ENCODE measurements at regions not wholly inside any gene's neighbourhood (a gene's known extent, or its start where the extent isn't known, plus 50 kb on each side); places are given as distances from the start of the nearest gene placed in this dataset.

DNA sequence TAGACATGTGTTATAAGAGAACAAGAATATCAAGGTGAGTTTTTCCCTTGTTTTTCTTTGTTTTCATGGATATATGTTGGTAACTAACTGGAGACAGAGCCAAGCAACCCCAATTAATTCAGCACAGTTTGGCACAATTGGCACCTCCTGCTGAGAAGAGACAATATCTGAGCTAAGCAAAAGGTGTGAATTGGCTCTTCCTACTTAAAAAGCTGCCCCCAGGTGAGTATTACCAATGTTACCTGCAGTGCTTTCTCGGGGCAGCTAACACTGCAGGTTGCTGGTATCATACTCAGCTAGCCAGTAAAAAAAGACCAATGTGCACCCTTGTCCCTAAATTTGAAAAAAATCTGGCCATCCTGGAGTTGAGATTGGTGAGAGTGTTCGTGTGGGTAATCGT lies 871.2 kb upstream of the TENM3 start:
- DNase-seq (ENCODE audit: low read depth) = no peak

GRCh38 chr4:181376058-181376457 lies 867.1 kb upstream of the TENM3 start:
- DNase-seq (ENCODE audit: low read depth) = no peak

- no peak for DNase-seq (ENCODE audit: low read depth)
Observed at GRCh38 chr4:181388061-181388460, 855.1 kb upstream of the TENM3 start.

DNA sequence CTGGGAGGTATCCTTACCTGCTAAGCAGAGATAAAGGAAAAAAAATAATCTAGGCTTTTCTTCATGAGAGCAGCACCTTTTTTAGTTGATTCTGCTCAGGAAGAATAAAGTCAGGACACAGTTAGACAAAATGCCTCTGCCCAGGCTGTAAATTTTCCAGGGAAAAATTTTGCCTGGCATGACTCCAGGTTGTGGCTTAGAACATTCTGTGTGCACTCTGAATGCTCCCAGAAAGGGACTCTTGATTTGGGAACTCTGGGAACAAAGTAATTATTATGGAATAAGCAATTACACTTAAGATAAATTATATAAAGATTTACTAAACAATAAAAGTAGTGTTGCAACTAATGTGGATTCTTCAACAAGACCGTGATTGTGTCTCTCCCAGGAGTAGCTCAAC lies 826.2 kb upstream of the TENM3 start:
- no peak for DNase-seq (ENCODE audit: low read depth)

DNA sequence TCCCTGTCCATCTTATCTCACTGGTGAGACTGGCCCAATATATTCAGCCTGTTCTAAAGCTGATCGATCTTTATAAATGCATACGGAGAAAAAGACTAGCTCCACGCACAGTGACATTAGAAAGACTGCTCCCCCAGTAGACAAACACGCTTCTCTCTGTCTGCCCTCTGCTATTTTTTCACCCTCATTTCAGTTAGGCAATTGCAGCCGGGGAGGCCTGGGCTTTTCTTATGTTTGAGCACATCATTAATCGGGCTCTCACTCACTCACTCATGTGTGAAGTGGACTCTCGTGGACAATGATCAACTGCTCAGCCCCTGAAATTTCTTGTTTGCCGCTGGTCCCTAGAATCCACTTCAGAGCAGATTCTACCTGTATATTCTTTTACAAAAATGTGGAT lies 824.7 kb upstream of the TENM3 start:
- DNase-seq (ENCODE audit: low read depth) = no peak

GRCh38 chr4:181420950-181421349 lies 822.3 kb upstream of the TENM3 start:
- no peak for DNase-seq (ENCODE audit: low read depth)

DNA sequence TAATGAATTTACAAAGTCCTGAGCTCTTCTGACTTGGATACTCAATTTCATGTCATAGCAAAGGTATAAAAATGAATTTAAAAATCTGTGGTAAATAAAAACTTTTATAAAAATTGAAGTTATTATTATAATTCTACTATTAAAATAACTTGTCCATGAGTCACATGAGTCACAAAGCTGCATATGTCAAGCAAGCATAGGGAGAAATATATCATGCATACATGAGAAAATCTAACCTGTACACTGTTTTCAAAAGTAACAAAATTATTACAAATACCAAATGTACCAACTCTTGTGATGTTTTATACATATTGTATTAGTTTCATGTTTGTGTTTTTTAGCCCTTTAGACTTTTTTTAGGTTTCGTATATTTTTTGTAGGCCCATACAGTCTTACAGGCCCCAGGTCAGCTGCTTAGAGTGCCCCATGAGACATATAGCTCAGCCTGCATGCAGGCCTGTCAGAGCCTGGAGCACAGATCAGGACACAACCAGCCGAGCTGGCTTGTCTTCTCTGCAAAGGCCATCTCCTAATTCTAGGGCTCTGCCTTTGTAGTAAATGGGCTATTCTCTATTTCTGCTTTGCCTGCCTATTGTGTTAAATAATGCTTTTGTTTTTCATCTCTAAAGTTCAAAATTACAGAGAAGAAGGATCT lies 818.7 kb upstream of the TENM3 start:
- DNase-seq (ENCODE audit: low read depth) = no peak

DNA sequence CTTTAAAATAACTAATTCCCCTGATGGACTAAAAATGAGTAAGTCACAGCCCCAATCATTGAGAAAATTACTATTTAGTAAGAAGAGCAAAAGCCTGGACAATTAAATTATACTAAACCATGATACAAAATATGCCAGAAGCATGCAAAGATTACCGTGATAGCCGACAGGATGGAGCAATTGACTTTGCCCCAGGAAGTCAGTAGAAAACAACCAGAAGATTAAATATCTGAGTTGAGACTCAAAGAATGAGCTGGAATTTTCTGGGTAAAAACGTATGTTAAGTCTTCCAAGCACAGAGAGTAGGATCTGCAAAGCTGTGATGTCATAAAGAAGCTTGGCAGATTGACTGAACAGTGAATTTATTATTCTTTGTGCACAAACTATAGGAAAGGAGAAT lies 816.1 kb upstream of the TENM3 start:
- DNase-seq (ENCODE audit: low read depth) = no peak

DNA sequence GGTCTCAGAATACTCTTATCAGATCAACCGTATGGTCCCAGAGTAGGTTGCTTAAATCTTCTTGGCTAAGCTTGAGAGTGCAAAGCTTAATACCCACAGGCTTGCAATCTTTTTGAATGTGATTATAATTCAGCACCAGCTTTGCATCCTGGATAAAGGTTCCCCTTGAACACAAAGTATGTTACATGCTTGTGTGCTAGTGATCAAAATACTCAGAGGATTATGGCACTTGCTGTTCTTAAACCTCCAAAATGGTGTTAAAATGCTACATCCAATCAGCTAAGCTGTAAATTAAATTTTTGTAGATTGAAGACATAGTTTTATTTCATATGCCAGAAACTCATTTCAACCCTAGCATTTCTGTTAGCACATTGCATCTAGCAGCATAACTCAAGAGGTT lies 812.2 kb upstream of the TENM3 start:
- no peak for DNase-seq (ENCODE audit: low read depth)

DNA sequence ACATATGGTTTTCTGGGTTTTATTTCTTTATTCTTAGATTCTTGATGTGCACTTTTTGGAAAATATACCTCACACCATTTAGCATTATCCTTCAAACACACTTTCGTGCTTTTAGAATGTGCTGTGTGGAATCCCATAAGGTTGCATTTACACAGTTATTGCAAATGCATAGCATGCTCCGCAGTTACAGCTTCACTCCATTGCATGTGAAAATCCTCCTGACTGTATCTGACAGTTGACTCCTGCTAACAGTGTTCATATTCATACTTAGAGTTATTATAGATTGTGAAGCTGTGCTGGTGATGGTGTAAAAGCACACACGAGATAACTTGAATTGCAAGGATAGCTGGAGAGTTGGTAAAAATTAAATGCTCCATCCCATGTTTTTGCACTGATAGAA lies 811.5 kb upstream of the TENM3 start:
- no peak for DNase-seq (ENCODE audit: low read depth)

- DNase-seq (ENCODE audit: low read depth) = no peak
Observed at GRCh38 chr4:181432335-181432734, 810.9 kb upstream of the TENM3 start.

DNA sequence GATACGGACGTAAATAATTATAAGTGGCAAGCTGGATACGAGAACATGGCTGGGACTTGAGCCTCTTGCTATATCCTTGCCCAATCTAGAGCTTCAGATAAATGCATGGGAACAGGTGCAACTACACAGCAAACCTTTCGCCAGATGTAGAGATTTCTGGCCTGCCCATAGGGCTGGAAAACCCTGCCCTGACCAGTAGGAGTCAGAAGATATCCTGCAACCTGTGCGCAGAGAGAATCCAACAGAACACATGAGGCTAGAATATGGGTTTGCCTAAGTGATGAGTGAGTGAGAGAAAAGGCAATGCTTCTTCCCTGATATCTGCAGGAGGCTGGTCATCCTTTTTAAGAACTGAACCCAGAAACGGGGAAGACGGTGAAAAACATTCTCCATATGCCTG lies 805.3 kb upstream of the TENM3 start:
- DNase-seq (ENCODE audit: low read depth) = no peak

DNA sequence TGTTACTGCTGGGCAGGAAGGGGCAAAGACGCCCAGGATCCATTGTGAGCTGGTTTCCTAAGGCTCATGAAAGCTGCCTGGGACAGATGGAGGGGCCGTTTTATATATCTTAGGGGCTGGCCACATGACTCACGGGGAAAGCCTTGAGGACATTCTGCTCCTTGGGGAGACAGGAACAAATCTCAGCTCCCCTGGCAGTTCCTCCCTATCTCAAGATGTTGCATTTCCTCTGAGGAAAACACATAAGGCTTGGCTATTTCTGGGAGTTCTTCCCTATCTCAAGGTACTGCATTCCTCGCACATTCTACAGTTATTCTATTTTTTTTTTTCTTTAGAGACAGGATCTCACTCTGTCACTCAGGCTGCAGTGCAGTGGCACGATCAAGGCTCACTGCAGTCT lies 804.6 kb upstream of the TENM3 start:
- DNase-seq (ENCODE audit: low read depth) = no peak

DNA sequence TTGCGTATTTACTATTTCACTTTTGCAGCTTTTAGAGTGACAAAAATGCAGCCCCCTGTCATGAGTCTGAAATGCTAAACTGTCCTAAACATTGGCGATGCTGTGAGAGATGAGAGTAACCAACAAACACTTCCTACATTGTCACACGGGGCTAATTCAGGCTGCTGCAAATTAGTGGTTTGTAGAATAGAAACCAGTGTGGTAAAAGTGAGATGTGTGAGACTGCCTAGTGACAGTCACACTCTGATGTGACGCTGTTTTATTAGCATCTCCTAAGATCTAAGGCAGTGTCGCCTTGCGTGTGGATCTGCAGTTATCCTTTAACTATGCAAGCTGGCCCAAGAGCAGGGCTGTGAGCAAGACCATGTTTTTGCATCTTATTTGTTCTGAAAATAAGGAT lies 800.2 kb upstream of the TENM3 start:
- no peak for DNase-seq (ENCODE audit: low read depth)

- no peak for DNase-seq (ENCODE audit: low read depth)
Observed at GRCh38 chr4:181465826-181466225, 777.4 kb upstream of the TENM3 start.

DNA sequence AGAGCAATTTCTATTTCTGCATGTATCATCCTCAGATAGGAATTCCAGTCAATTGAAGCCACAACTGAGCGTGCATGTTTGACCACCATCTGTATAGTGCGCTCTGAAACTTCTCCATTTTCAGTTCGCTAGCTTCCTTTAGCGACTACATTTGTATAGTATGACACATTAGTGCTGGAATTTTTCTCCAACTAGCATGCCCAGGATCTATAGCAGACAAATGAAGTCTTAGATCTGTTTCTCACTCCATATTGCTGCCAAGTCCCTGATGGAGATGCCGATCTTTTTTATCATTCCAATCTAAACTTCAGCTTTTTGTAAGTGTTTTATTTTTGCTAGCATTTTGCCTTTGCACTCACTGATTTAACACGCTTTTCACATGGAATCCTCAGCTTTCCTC lies 774.8 kb upstream of the TENM3 start:
- DNase-seq (ENCODE audit: low read depth) = no peak

DNA sequence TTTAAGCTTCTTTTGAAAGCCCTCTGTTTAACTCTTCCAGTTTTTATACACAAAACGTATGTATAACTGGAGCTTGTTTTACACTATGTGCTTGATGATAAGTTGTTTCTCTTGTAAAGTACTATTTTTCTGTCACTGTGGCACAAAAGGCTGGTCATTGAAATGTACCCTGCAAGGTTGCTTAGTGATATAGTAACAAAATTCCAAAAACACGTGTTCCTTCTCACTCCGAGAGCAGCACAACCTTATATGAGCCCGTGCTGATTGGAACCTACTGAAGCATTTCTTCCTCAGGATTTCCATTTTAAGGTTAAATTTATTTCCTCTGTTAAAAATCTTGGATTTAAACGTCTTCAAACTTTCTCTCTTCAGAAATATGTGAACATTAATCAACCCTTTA lies 772.9 kb upstream of the TENM3 start:
- DNase-seq (ENCODE audit: low read depth) = no peak

GRCh38 chr4:181475359-181475758 lies 767.8 kb upstream of the TENM3 start:
- DNase-seq (ENCODE audit: low read depth) = no peak

- DNase-seq (ENCODE audit: low read depth) = no peak
Observed at GRCh38 chr4:181475781-181476507, 767.3 kb upstream of the TENM3 start.

DNA sequence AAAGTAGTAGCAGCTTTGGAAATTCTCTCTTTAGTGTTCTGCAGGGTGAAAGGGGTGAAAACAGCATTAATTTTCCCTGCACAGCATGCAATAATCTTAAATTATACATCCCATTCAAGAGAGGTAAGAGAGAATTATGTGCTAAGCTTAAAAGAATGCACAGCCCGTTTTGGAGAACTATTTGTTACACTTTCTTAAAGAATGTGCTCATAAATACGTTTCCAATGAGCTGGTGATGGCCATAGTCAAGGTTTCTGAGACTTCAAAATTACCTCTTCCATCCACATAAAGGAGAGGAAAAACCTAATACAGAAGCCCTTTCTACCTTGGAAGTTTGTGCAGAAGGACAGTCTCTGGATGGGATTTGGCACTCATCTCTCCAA lies 766.7 kb upstream of the TENM3 start:
- no peak for DNase-seq (ENCODE audit: low read depth)

DNA sequence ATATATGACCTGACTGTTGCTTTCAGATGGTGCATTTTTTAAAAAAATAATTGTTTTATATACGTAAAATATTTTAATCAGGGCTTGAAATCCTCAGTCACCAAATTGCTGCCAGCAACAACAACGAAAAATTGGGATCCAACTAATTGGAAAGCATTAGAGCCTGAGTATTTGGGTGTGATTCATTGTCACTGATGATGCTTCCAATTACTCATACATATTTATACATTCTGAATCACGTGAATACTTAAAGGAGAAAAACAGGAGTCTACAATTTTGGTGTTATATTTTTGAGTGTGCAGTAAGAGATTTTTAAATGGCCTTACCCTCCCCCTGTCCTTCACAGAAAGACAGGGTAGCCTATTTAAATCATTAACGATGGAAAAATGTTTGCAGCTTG lies 765.6 kb upstream of the TENM3 start:
- DNase-seq (ENCODE audit: low read depth) = no peak

GRCh38 chr4:181478656-181479055 lies 764.5 kb upstream of the TENM3 start:
- DNase-seq (ENCODE audit: low read depth) = no peak

DNA sequence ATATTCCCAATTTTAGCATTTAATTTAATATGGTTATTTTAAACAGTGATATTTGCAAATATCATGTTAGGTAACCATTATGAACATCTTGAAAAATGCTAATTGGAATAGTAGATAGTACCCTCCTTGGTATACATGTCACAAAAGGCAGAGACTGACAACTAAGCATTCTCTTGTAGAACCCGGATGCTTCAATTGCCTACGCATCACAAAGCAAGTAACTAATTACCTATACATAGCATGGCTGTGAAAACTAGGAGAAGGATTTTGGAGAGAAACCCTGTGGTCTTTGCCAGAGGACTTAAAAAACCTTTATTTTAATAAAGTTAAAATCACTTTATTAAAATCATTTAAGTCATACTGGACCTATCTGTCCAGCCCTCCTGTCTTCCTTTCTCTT lies 764.1 kb upstream of the TENM3 start:
- no peak for DNase-seq (ENCODE audit: low read depth)

DNA sequence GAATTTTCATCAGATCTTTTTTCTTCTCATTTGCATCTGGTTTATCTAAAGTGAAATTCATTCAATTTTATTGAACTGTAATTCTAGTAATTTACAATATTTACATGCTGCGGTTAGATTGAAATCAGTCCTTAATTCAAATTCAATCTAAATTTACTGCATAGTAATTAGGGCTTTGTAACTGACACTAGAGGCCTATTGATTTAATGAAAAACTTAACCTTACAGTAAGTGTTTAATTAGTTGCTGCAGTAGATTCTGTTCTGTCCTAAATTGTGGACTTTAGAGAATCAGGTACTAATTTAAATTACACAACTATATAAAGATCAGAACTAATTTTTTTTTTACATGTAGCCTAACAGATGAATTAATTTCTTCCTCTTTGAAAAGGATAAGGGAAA lies 758.8 kb upstream of the TENM3 start:
- DNase-seq (ENCODE audit: low read depth) = no peak

All from CMK (cell line).